K562 (cell line): ENCODE measurements at regions not wholly inside any gene's neighbourhood (a gene's known extent, or its start where the extent isn't known, plus 50 kb on each side); places are given as distances from the start of the nearest gene placed in this dataset.
A peak's percentile ranks its signal among the peaks of the same experiment; 100 is the strongest.

ENCODE experiments used
- ATAC-seq: fragments of 200-7000 bp; cut with Tn5 transposase; 3 replicates; pipeline ENCODE4 v1.9.1; 2020; ENCODE audit warnings: moderate library complexity
- BruUV-seq: library from RNA; stranded (reverse); fragments of 400-500 nt; replicated peaks from 2 replicates; lab custom pipeline; 2021; lab: Mats Ljungman, UMichigan
- CTCF ChIA-PET: fragments of 300-600 bp; formaldehyde crosslinking; extraction: SDS; loops from one replicate; lab custom pipeline; 2021; ENCODE audit warnings: low intra/inter-chr PET ratio; lab: Yijun Ruan, JAX
- POLR2A ChIA-PET: fragments of 300-600, 350-650 bp; sonication (Branson Sonifier 250); formaldehyde crosslinking; extraction: SDS; loops from one replicate; lab custom pipeline; 2021; ENCODE audit warnings: antibody characterized with exemption, inconsistent platforms; lab: Yijun Ruan, JAX
- DNase-seq, 4 experiments: peaks; one replicate each; pipeline versions ENCODE4 v3.0.0 to v3.0.0-alpha.2; 2011 to 2018; ENCODE audit warnings: low spot score in 3 of 4, mixed read lengths in 3 of 4; ENCODE audit errors: extremely low read depth in 1 of 4
- FAIRE-seq: peaks from 2 replicates; lab custom pipeline; 2011; peaks lifted over from hg19 to GRCh38; lab: Jason Lieb, UNC
- H2AFZ ChIP-seq: 2 replicates; pipeline ENCODE4 v1.6.0; 2011; ENCODE audit warnings: low read depth, low read length, control low read depth, inconsistent platforms
- H3K27ac ChIP-seq: fragments of 200-600 bp; 3 replicates; pipeline ENCODE4 v1.8.0; 2011; ENCODE audit warnings: low read depth, mild to moderate bottlenecking, control low read depth, inconsistent platforms, low read length, moderate library complexity, mixed read lengths; ENCODE audit errors: extremely low read depth
- H3K27me3 ChIP-seq, 2 experiments: fragments of 300-600 bp in 1 of 2; 2 replicates in 1 of 2; 3 replicates in 1 of 2; pipeline versions ENCODE4 v1.6.0 to v1.8.0; 2011; ENCODE audit warnings: inconsistent platforms in 2 of 2, low read length in 2 of 2, mild to moderate bottlenecking in 1 of 2, mixed read lengths in 1 of 2, moderate library complexity in 1 of 2; ENCODE audit not compliant: control insufficient read depth in 2 of 2, insufficient read depth in 2 of 2
- H3K36me3 ChIP-seq: fragments of 300-600 bp; 3 replicates; pipeline ENCODE4 v1.8.0; 2011; ENCODE audit warnings: mild to moderate bottlenecking, low read length, inconsistent platforms; ENCODE audit not compliant: control insufficient read depth, insufficient read depth
- H3K4me1 ChIP-seq, 2 experiments: fragments of 200-600 bp in 1 of 2; replicated peaks in 1 of 2; 2 replicates in 1 of 2; 3 replicates in 1 of 2; pipeline versions ENCODE4 v1.5.1 to v1.8.0; 2011; ENCODE audit warnings: inconsistent platforms in 2 of 2, low read length in 2 of 2, mild to moderate bottlenecking in 1 of 2, mixed read lengths in 1 of 2, moderate library complexity in 1 of 2; ENCODE audit not compliant: control insufficient read depth in 2 of 2, insufficient read depth in 2 of 2
- H3K4me2 ChIP-seq: 2 replicates; pipeline ENCODE4 v1.6.1; 2011; ENCODE audit warnings: low read length, control low read depth, inconsistent platforms, mixed read lengths; ENCODE audit not compliant: insufficient read depth
- H3K4me3 ChIP-seq: fragments of 200-600 bp; sonication (generic), shearing (Covaris generic); 2 replicates; pipeline ENCODE4 v1.5.1; 2016; ENCODE audit warnings: control low read depth, inconsistent platforms
- H3K79me2 ChIP-seq: fragments of 200-600 bp; 3 replicates; pipeline ENCODE4 v1.8.0; 2011; ENCODE audit warnings: low read length, inconsistent platforms; ENCODE audit not compliant: control insufficient read depth, insufficient read depth
- H3K9ac ChIP-seq, 2 experiments: 2 replicates each; pipeline versions ENCODE4 v1.6.0 to v1.6.1; 2011; ENCODE audit warnings: low read depth in 2 of 2, low read length in 2 of 2, control low read depth in 1 of 2, inconsistent platforms in 1 of 2, mild to moderate bottlenecking in 1 of 2, mixed read lengths in 1 of 2; ENCODE audit not compliant: insufficient read depth in 1 of 2
- H3K9me1 ChIP-seq: one replicate; pipeline ENCODE4 v1.6.0; 2011; ENCODE audit warnings: inconsistent platforms, mild to moderate bottlenecking, low read length, moderate library complexity; ENCODE audit not compliant: control insufficient read depth, insufficient read depth
- H3K9me3 ChIP-seq: replicated peaks from 2 replicates; pipeline ENCODE4 v1.5.1; 2011; ENCODE audit warnings: low read depth, low read length, inconsistent platforms; ENCODE audit not compliant: control insufficient read depth, insufficient read depth
- H4K20me1 ChIP-seq: replicated peaks from 2 replicates; pipeline ENCODE4 v1.6.1; 2011; ENCODE audit warnings: low read length, inconsistent platforms, mixed read lengths; ENCODE audit not compliant: control insufficient read depth, insufficient read depth
- BHLHE40 ChIP-seq: IDR thresholded peaks from 2 replicates; pipeline ENCODE4 v1.6.1; 2011; ENCODE audit warnings: low read length, improper control_type of control experiment
- CBFA2T3 ChIP-seq: fragments of 450-650 bp; IDR thresholded peaks from 2 replicates; pipeline ENCODE4 v1.6.1; 2017
- CBX3 ChIP-seq, 2 experiments: IDR thresholded peaks; 1 replicate in 1 of 2; 2 replicates in 1 of 2; pipeline ENCODE4 v1.6.1; 2012; ENCODE audit warnings: inconsistent platforms in 2 of 2, low read length in 2 of 2, borderline replicate concordance in 1 of 2, control low read depth in 1 of 2
- CEBPB ChIP-seq: fragments of 450-650 bp; IDR thresholded peaks from 2 replicates; pipeline ENCODE4 v1.6.1; 2016; ENCODE audit warnings: missing genetic modification characterization, missing compliant biosample characterization
- CREM ChIP-seq: IDR thresholded peaks from 2 replicates; pipeline ENCODE4 v1.6.1; 2014; ENCODE audit warnings: antibody characterized with exemption, low read depth
- E4F1 ChIP-seq: fragments of 250-450 bp; sonication (Bioruptor Pico); IDR thresholded peaks from 2 replicates; pipeline ENCODE4 v1.5.0; 2021; ENCODE audit warnings: mild to moderate bottlenecking, borderline replicate concordance
- ELF1 ChIP-seq: fragments of 200-800 bp; sonication (Bioruptor generic); IDR thresholded peaks from 2 replicates; pipeline ENCODE4 v1.6.1; 2016; ENCODE audit warnings: missing genetic modification characterization, missing compliant biosample characterization
- ELF2 ChIP-seq: fragments of 250-450 bp; sonication (Bioruptor Pico); IDR thresholded peaks from 2 replicates; pipeline ENCODE4 v1.5.0; 2021; ENCODE audit warnings: mild to moderate bottlenecking
- ELF4 ChIP-seq: fragments of 450-650 bp; formaldehyde crosslinking; IDR thresholded peaks from 2 replicates; pipeline ENCODE4 v1.4.0; 2022; ENCODE audit warnings: missing genetic modification characterization
- EP300 ChIP-seq: IDR thresholded peaks from 2 replicates; pipeline ENCODE4 v1.6.1; 2012; ENCODE audit warnings: low read length, improper control_type of control experiment
- HNRNPH1 ChIP-seq: fragments of 200-400 bp; formaldehyde crosslinking; optimal IDR thresholded peaks from 2 replicates; pipeline ENCODE3; 2017; ENCODE audit warnings: low read depth, mild to moderate bottlenecking, low read length, moderate library complexity
- IFI16 ChIP-seq: fragments of 250-450 bp; sonication (Bioruptor Pico); IDR thresholded peaks from 2 replicates; pipeline ENCODE4 v2.1.2; 2022; ENCODE audit warnings: mild to moderate bottlenecking, inconsistent platforms
- KDM2B ChIP-seq: fragments of 250-450 bp; sonication (Bioruptor Pico); IDR thresholded peaks from 2 replicates; pipeline ENCODE4 v1.8.0; 2021; ENCODE audit warnings: mild to moderate bottlenecking, moderate library complexity
- L3MBTL2 ChIP-seq: fragments of 450-650 bp; IDR thresholded peaks from 2 replicates; pipeline ENCODE4 v1.6.1; 2016; ENCODE audit warnings: mild to moderate bottlenecking, moderate library complexity
- MED1 ChIP-seq: sonication (generic); formaldehyde crosslinking; IDR thresholded peaks from 2 replicates; pipeline ENCODE4 v1.8.1; 2023; ENCODE audit warnings: missing genetic modification reagents, borderline replicate concordance
- NR2C2 ChIP-seq, 2 experiments: fragments of 200-800 bp in 1 of 2; sonication (Bioruptor generic) in 1 of 2; sonication (generic) in 1 of 2; formaldehyde crosslinking in 1 of 2; IDR thresholded peaks; 2 replicates each; pipeline versions ENCODE4 v1.6.1 to v1.8.0; 2016 to 2022; ENCODE audit warnings: mild to moderate bottlenecking in 1 of 2, missing compliant biosample characterization in 1 of 2, missing genetic modification characterization in 1 of 2, missing genetic modification reagents in 1 of 2
- NR2F6 ChIP-seq: fragments of 450-650 bp; formaldehyde crosslinking; IDR thresholded peaks from 2 replicates; pipeline ENCODE4 v1.4.0; 2020; ENCODE audit warnings: mild to moderate bottlenecking
- PCBP1 ChIP-seq: fragments of 200-400 bp; formaldehyde crosslinking; IDR thresholded peaks from 2 replicates; pipeline ENCODE4 v1.6.1; 2018; ENCODE audit warnings: mild to moderate bottlenecking, low read depth, low read length; ENCODE audit not compliant: poor library complexity, severe bottlenecking
- POLR2AphosphoS2 ChIP-seq: IDR thresholded peaks from 2 replicates; pipeline ENCODE4 v1.6.1; 2012; ENCODE audit warnings: low read length, improper control_type of control experiment
- SMARCC2 ChIP-seq: fragments of 450-650 bp; IDR thresholded peaks from 2 replicates; pipeline ENCODE4 v1.6.1; 2017; ENCODE audit warnings: antibody characterized with exemption, moderate library complexity, mild to moderate bottlenecking, low read depth
- THRA ChIP-seq: fragments of 450-650 bp; IDR thresholded peaks from 2 replicates; pipeline ENCODE4 v1.6.1; 2017; ENCODE audit warnings: mild to moderate bottlenecking, moderate library complexity
- ZBED1 ChIP-seq: IDR thresholded peaks from 2 replicates; pipeline ENCODE4 v1.6.1; 2014
- ZNF239 ChIP-seq: fragments of 250-450 bp; sonication (Bioruptor Pico); IDR thresholded peaks from 2 replicates; pipeline ENCODE4 v1.4.0; 2020; ENCODE audit warnings: mild to moderate bottlenecking
- ZNF354B ChIP-seq: fragments of 250-450 bp; sonication (Bioruptor Pico); IDR thresholded peaks from 2 replicates; pipeline ENCODE4 v1.4.0; 2020
- ZNF583 ChIP-seq: fragments of 250-450 bp; sonication (Bioruptor Pico); IDR thresholded peaks from 2 replicates; pipeline ENCODE4 v1.4.0; 2020
- WGBS: fragments of 100-300 bp; shearing (Covaris generic); methylation state at CpG from one replicate; pipeline ENCODE4 v1.1.6; 2016; ENCODE audit warnings: low coverage, mixed read lengths; ENCODE audit not compliant: insufficient coverage; ENCODE audit errors: missing lambda C conversion rate; 5-methylcytosine and 5-hydroxymethylcytosine counted together
- in situ Hi-C: fragments of 300-500 bp; cut with MboI; formaldehyde crosslinking; loops from 4 replicates; pipeline ENCODE4 v1.15.0; 2018; ENCODE audit warnings: inconsistent platforms, mixed read lengths
- intact Hi-C: fragments of 100-400 bp; cut with micrococcal nuclease; formaldehyde crosslinking; loops from 2 replicates; pipeline ENCODE4 v1.14.2; 2022

GRCh38 chr3:197352382-197352781, 54.0 kb upstream of the DLG1 start:
- H3K4me1 ChIP-seq = peaks cover 0 to 10% of the 10 kb centered on the region in 2 experiments; a peak in 2 of 5 replicates
- ATAC-seq (peak; percentile 45), FAIRE-seq (peak; percentile 32), DNase-seq (peak in 1 of 4 experiments; percentile 26)
- intact Hi-C loops (no loop called here), in situ Hi-C loops (no loop called here)
- no peak overlapping the region for H2AFZ ChIP-seq
- no peaks in the 10 kb centered on the region for H3K9me1 ChIP-seq
- CTCF ChIA-PET = no interaction called here
- H3K9ac ChIP-seq = no peak overlapping the region
- POLR2A ChIA-PET = no interaction called here
- no peaks in the 10 kb centered on the region for H3K36me3 ChIP-seq
- no peaks in the 10 kb centered on the region for H3K79me2 ChIP-seq
- whole genome bisulfite sequencing = 19% methylated on average over 5 of the region's 5 CpGs
- no TSS peak for BruUV-seq
- peaks cover 2 to 11% of the 10 kb centered on the region in 2 experiments; a peak in 2 of 5 replicates for H3K27me3 ChIP-seq
- H3K4me2 ChIP-seq = no peak overlapping the region
- no peak overlapping the region for H3K27ac ChIP-seq
- H3K4me3 ChIP-seq = no peak overlapping the region
- H3K9me3 ChIP-seq = no peaks in the 10 kb centered on the region
- no peaks in the 10 kb centered on the region for H4K20me1 ChIP-seq
- TF ChIP-seq CBX3 (IDR thresholded peaks at IDR 0.05; ENCODE audit: borderline replicate concordance in 1 of 2, low read length in 2 of 2) (no peak), IFI16 (CRISPR knock-in tag) (no peak), EP300 (no peak), CREM (no peak), HNRNPH1 (no peak), MED1 (CRISPR knock-in tag) (no peak), PCBP1 (no peak), NR2F6 (CRISPR knock-in tag) (no peak), E4F1 (no peak), ZNF239 (CRISPR knock-in tag) (no peak), SMARCC2 (no peak), ZBED1 (no peak), NR2C2 (CRISPR knock-in tag; IDR thresholded peaks at IDR 0.05) (no peak), NR2C2 (tag; IDR thresholded peaks at IDR 0.05) (no peak), ZNF354B (CRISPR knock-in tag) (no peak), CBFA2T3 (peak; percentile 27; the same call in 1 of the 2 replicates), POLR2AphosphoS2 (no peak), BHLHE40 (peak; percentile 31; the same call in 1 of the 2 replicates), ELF2 (CRISPR knock-in tag) (no peak), ELF1 (no peak), L3MBTL2 (0 out of 2 replicates have a peak, but pooled peaks have one; percentile 27), ELF4 (CRISPR knock-in tag) (no peak), CEBPB (tag) (no peak), KDM2B (CRISPR knock-in tag) (no peak), ZNF583 (CRISPR knock-in tag) (no peak), THRA (no peak)
